ENCODE measurements at regions not wholly inside any gene's neighbourhood (a gene's known extent, or its start where the extent isn't known, plus 50 kb on each side); places are given as distances from the start of the nearest gene placed in this dataset.

DNA sequence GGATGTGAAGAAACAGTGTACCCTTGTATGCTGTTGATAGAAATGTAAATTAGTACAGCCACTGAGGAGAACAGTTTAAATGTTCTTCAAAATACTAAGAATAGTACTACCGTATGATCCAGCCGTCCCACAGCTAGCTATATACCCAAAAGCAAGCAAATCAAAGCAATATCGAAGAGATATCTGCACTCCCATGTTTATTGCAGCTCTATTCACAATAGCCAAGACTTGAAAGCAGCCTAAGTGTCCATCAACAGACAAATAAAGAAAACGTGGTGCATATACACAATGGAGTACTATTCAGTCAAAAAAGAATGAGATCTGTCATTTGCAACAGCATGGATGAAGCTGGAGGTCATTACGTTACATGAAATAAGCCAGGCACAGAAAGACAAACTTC lies 88.5 kb upstream of the SLC38A4 start:
- TF ChIP-seq CTCF (conservative IDR thresholded peaks at IDR 0.05) (no peak), EZH2 (IDR thresholded peaks at IDR 0.05; ENCODE audit: low read depth) (no peak)
